Glomerular endothelial cell (primary cell): ENCODE measurements at regions not wholly inside any gene's neighbourhood (a gene's known extent, or its start where the extent isn't known, plus 50 kb on each side); places are given as distances from the start of the nearest gene placed in this dataset.

Experiments used
- DNase-seq: peaks from one replicate; pipeline ENCODE4 v3.0.0-alpha.2; 2011; ENCODE audit warnings: low read depth, low spot score; ENCODE audit errors: extremely low read depth

- no peak for DNase-seq
These were observed 180.0 kb downstream of the MTRR start for GRCh38 chr5:8048920-8049319.

- no peak for DNase-seq
These were observed 181.7 kb downstream of the MTRR start for GRCh38 chr5:8050616-8051175.

GRCh38 chr5:8053270-8053669 is 184.3 kb downstream of the MTRR start:
- DNase-seq, result no peak

- no peak for DNase-seq
These were observed 188.8 kb downstream of the MTRR start for GRCh38 chr5:8057769-8058168.

- DNase-seq, result no peak
These were observed 189.8 kb downstream of the MTRR start for GRCh38 chr5:8058616-8059190.

GRCh38 chr5:8059337-8059736 is 190.4 kb downstream of the MTRR start:
- DNase-seq, result no peak

GRCh38 chr5:8060235-8060952 is 191.4 kb downstream of the MTRR start:
- no peak for DNase-seq

- DNase-seq, result no peak
These were observed 192.0 kb downstream of the MTRR start for GRCh38 chr5:8060953-8061429.

GRCh38 chr5:8062521-8062920 is 193.6 kb downstream of the MTRR start:
- no peak for DNase-seq

- DNase-seq, result no peak
These were observed 199.1 kb downstream of the MTRR start for GRCh38 chr5:8068078-8068477.

- no peak for DNase-seq
These were observed 201.2 kb downstream of the MTRR start for GRCh38 chr5:8070138-8070537.

- DNase-seq, result no peak
These were observed 210.1 kb downstream of the MTRR start for GRCh38 chr5:8079056-8079455.

GRCh38 chr5:8081179-8081578 is 212.2 kb downstream of the MTRR start:
- no peak for DNase-seq

- DNase-seq, result no peak
These were observed 224.7 kb downstream of the MTRR start for GRCh38 chr5:8093669-8094068.

GRCh38 chr5:8094304-8094703 is 225.4 kb downstream of the MTRR start:
- DNase-seq, result no peak

- DNase-seq, result no peak
These were observed 228.2 kb downstream of the MTRR start for GRCh38 chr5:8097146-8097545.

GRCh38 chr5:8098081-8098480 is 229.1 kb downstream of the MTRR start:
- DNase-seq, result no peak

GRCh38 chr5:8102714-8103113 is 233.8 kb downstream of the MTRR start:
- no peak for DNase-seq

GRCh38 chr5:8114597-8115266 is 245.8 kb downstream of the MTRR start:
- no peak for DNase-seq

- DNase-seq, result no peak
These were observed 254.6 kb downstream of the MTRR start for GRCh38 chr5:8123559-8123958.

- no peak for DNase-seq
These were observed 265.7 kb downstream of the MTRR start for GRCh38 chr5:8134609-8135008.

- DNase-seq, result no peak
These were observed 266.8 kb downstream of the MTRR start for GRCh38 chr5:8135742-8136141.
